ENCODE measurements at regions not wholly inside any gene's neighbourhood (a gene's known extent, or its start where the extent isn't known, plus 50 kb on each side); places are given as distances from the start of the nearest gene placed in this dataset.

- Histone ChIP-seq H3K4me1 (ENCODE audit: insufficient read depth) (peaks cover 6% of the 10 kb centered on the region), H4K20me1 (ENCODE audit: insufficient read depth, poor library complexity, severe bottlenecking) (no peaks in the 10 kb centered on the region), H2AFZ (no peak overlapping the region), H3K4me3 (no peak overlapping the region), H3K9me2 (replicated peaks; ENCODE audit: insufficient read depth) (no peaks in the 10 kb centered on the region), H3K27me3 (no peaks in the 10 kb centered on the region), H3K27ac (no peak overlapping the region), H3K4me2 (no peak overlapping the region), H3K36me3 (replicated peaks; ENCODE audit: insufficient read depth, low read depth) (no peaks in the 10 kb centered on the region), H3K9me3 (ENCODE audit: low read depth) (no peaks in the 10 kb centered on the region), H3K79me2 (no peaks in the 10 kb centered on the region)
- no peak for TF ChIP-seq EZH2phosphoT487 (IDR thresholded peaks at IDR 0.05; ENCODE audit: low read depth, severe bottlenecking, unreplicated experiment)
- no peak for TF ChIP-seq EZH2 (IDR thresholded peaks at IDR 0.05; ENCODE audit: borderline replicate concordance)
- TF ChIP-seq CTCF (IDR thresholded peaks at IDR 0.05; ENCODE audit: poor library complexity) = no peak
- 89% methylated on average over 11 of the region's 11 CpGs for WGBS (ENCODE audit: low lambda C conversion rate, missing lambda C conversion rate)
- no peak for DNase-seq (ENCODE audit: low spot score)
Measured at GRCh38 chr2:128639693-128640092, 321.0 kb upstream of the HS6ST1 start.

GRCh38 chr2:128640166-128640844 is 321.6 kb upstream of the HS6ST1 start:
- Histone ChIP-seq H3K79me2 (no peaks in the 10 kb centered on the region), H3K9me2 (replicated peaks; ENCODE audit: insufficient read depth) (no peaks in the 10 kb centered on the region), H3K9me3 (ENCODE audit: low read depth) (no peaks in the 10 kb centered on the region), H3K4me3 (no peak overlapping the region), H4K20me1 (ENCODE audit: insufficient read depth, poor library complexity, severe bottlenecking) (no peaks in the 10 kb centered on the region), H3K27ac (no peak overlapping the region), H3K27me3 (no peaks in the 10 kb centered on the region), H3K4me1 (ENCODE audit: insufficient read depth) (peaks cover 6% of the 10 kb centered on the region), H3K36me3 (replicated peaks; ENCODE audit: insufficient read depth, low read depth) (no peaks in the 10 kb centered on the region), H3K4me2 (no peak overlapping the region), H2AFZ (no peak overlapping the region)
- TF ChIP-seq EZH2 (IDR thresholded peaks at IDR 0.05; ENCODE audit: borderline replicate concordance) (no peak), EZH2phosphoT487 (IDR thresholded peaks at IDR 0.05; ENCODE audit: low read depth, severe bottlenecking, unreplicated experiment) (no peak), CTCF (IDR thresholded peaks at IDR 0.05; ENCODE audit: poor library complexity) (no peak)
- 90% methylated on average over 4 of the region's 4 CpGs for WGBS (ENCODE audit: low lambda C conversion rate, missing lambda C conversion rate)
- DNase-seq (ENCODE audit: low spot score) = no peak

GRCh38 chr2:128640845-128641360 is 322.2 kb upstream of the HS6ST1 start:
- Histone ChIP-seq H3K9me3 (ENCODE audit: low read depth) (no peaks in the 10 kb centered on the region), H3K9me2 (replicated peaks; ENCODE audit: insufficient read depth) (no peaks in the 10 kb centered on the region), H4K20me1 (ENCODE audit: insufficient read depth, poor library complexity, severe bottlenecking) (no peaks in the 10 kb centered on the region), H3K27ac (no peak overlapping the region), H2AFZ (no peak overlapping the region), H3K4me3 (no peak overlapping the region), H3K27me3 (no peaks in the 10 kb centered on the region), H3K36me3 (replicated peaks; ENCODE audit: insufficient read depth, low read depth) (no peaks in the 10 kb centered on the region), H3K4me1 (ENCODE audit: insufficient read depth) (peaks cover 6% of the 10 kb centered on the region), H3K79me2 (no peaks in the 10 kb centered on the region), H3K4me2 (no peak overlapping the region)
- no peak for TF ChIP-seq EZH2phosphoT487 (IDR thresholded peaks at IDR 0.05; ENCODE audit: low read depth, severe bottlenecking, unreplicated experiment)
- no peak for TF ChIP-seq CTCF (IDR thresholded peaks at IDR 0.05; ENCODE audit: poor library complexity)
- TF ChIP-seq EZH2 (IDR thresholded peaks at IDR 0.05; ENCODE audit: borderline replicate concordance) = no peak
- DNase-seq (ENCODE audit: low spot score) = no peak
- WGBS (ENCODE audit: low lambda C conversion rate, missing lambda C conversion rate) = 92% methylated on average over 6 of the region's 6 CpGs
